ENCODE measurements at regions not wholly inside any gene's neighbourhood (a gene's known extent, or its start where the extent isn't known, plus 50 kb on each side); places are given as distances from the start of the nearest gene placed in this dataset.

DNA sequence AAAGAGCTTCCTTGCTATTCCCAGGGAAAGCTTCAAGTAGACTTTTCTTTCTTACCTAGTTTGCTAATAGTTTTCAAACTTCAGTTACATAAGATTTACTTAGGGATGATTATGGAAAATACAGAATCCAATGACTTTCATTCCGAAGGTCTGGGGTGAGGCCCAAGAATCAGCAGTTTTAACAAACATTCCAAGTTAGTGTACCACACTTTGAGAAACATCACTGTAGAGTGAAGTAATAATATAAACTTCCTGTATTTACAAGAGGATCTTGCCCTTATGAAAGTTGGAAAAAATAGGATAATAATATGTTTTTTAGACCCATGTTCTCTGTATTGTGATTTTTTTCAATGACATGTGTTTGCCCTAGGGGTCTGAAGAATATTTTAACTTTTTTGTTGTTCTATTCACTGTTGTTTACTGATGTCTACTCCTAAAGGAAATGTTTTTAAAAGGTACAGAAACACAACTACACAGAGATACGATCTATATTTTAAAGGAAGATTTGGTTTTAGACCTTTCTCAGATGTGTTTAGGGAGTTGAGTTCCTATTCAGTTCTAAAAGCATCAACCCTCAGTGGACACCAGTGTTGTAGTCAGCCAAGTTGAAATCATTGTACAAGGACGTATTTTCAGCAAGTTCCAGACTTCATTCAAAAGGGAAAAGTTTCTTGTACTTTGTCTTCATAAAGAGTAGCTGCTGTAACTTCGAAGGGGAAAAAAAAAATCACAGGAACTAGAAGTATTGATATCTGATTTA, 295.8 kb upstream of the SLC7A11 start:
- intact Hi-C loops (cut with DNase I) = no loop called here
- DNase-seq (ENCODE audit: missing footprints) (no peak), ATAC-seq (no peak)

- intact Hi-C loops (cut with DNase I) = no loop called here
- no peak for DNase-seq (ENCODE audit: missing footprints)
- no peak for ATAC-seq
Observed at GRCh38 chr4:138535316-138535715, 293.2 kb upstream of the SLC7A11 start.

DNA sequence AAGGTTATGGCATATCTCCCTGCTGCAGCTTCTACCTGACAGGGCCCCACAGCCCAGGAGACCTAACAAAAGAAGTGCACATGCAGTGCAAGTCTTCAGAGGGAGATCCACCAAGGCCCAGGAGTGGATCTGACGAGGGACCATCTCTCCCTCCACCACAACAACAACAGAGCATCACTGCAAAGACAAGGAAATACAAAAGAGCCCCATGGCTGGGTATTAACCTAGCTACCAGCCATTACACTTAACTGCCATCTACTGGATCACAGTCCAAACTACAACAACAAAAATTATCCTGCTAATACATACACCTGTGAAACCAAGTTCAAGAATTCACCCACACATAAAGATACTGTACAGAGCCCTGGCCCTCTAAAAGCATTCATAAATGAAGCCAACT, 280.2 kb upstream of the SLC7A11 start:
- ATAC-seq (no peak), DNase-seq (ENCODE audit: missing footprints) (no peak)
- intact Hi-C loops (cut with DNase I) = no loop called here

DNA sequence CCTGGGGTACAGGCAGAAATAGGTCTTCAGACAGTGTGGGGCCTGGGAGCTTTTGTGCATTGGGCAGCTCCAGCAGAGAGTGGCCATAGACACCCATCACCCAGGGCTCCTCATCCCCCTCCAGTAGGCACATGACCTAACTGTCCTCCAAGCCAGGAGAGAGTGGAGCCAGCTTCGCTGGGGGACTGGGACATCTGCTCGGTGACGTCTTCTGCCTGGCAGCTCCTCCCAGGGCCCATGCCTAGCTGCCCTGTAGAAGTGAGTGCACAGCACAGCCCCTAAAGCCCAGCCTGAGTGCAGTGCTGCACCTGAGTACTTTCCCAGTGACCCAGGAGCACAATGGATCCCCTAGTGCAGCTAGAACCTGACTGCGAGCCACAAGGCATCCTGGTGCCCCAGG, 279.7 kb upstream of the SLC7A11 start:
- peak; percentile 55 for DNase-seq (ENCODE audit: missing footprints)
- ATAC-seq = no peak
- intact Hi-C loops (cut with DNase I) = no loop called here

- ATAC-seq = no peak
- intact Hi-C loops (cut with DNase I) = no loop called here
Observed at GRCh38 chr4:138519436-138519835, 277.3 kb upstream of the SLC7A11 start.

GRCh38 chr4:138513535-138513934, 271.4 kb upstream of the SLC7A11 start:
- no peak for ATAC-seq
- intact Hi-C loops (cut with DNase I) = no loop called here
- no peak for DNase-seq (ENCODE audit: missing footprints)

More at GRCh38 chr4:138519436-138519835, 277.3 kb upstream of the SLC7A11 start:
- no peak for DNase-seq (ENCODE audit: missing footprints)

DNA sequence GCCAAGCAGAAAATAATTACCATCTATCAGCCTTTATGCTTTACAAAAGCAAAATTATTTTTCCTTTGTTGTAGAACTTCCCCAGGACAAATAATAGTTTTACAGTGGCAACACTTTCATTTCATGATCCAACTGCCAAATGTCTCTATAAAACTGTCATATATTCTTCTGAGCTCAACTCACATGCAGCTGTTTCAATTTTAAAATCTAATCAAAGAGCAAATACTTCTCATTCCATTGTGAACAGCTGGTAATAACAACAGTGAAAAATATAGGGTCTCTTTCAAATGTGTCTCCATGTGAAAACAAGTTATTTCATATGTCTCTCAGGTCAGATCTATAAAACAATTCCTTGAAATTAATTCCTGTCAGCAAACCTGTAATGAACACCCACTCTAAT, 270.6 kb upstream of the SLC7A11 start:
- no peak for DNase-seq (ENCODE audit: missing footprints)
- intact Hi-C loops (cut with DNase I) = no loop called here
- no peak for ATAC-seq

DNA sequence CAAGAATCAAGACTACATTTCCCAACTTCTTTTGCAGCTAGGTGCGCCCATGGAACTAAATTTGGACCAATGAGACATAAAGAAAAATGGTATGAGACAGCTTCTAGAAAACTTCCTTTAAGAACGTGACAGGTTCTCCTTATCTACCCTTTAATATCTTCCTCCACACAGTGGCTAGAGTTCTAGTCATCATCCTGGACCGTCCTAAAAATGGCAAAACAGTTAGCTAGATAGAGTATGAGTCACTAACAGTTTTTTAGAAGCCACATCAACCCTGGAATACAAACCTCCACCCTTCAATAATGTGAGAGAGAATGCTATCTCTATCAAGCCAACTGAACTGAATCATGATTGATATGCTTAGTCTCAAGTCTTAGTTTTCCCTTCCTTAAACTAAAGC, 267.9 kb upstream of the SLC7A11 start:
- ATAC-seq (no peak), DNase-seq (ENCODE audit: missing footprints) (no peak)
- intact Hi-C loops (cut with DNase I) = no loop called here

DNA sequence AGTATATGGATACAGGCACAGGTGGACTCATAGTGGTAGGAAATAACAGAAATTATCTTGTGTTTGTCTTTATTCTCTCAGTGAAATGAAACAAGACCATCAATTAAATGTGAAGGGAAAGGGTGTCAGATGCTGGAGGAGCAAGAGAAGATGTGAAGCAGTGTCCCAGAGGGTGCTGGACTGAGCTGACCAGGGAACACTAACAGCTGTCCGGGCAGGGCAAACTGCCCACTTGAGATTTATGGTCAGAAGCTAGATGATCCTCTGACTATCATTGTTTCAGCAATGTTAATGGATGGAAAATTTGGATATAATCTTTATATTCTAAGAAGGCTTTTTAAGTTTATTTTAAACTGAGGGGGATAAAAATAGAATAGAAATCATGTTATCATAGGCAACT, 267.2 kb upstream of the SLC7A11 start:
- no peak for DNase-seq (ENCODE audit: missing footprints)
- no peak for ATAC-seq
- intact Hi-C loops (cut with DNase I) = no loop called here

DNA sequence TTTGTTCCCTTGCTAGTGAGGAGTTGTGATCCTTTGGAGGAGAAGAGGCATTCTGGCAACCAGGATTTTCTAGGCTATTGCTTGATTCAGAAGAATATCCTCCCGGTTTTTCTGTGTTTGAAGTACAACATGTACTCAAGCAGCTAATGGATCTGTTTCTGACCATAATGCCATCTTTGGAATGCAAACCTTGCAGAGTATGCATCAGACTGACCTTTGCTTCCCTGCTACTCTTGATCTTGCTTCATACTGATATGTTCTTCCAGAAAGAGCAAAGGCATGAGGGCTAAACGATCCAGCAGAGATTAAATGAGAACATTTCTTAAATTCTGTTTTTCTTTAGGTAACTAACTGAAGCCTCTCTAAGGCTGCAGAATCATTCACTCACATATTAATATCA, 265.4 kb upstream of the SLC7A11 start:
- intact Hi-C loops (cut with DNase I) = no loop called here
- DNase-seq (ENCODE audit: missing footprints) (no peak), ATAC-seq (no peak)

- intact Hi-C loops (cut with DNase I) = no loop called here
- no peak for DNase-seq (ENCODE audit: missing footprints)
- ATAC-seq = no peak
Observed at GRCh38 chr4:138501614-138502013, 259.5 kb upstream of the SLC7A11 start.

DNA sequence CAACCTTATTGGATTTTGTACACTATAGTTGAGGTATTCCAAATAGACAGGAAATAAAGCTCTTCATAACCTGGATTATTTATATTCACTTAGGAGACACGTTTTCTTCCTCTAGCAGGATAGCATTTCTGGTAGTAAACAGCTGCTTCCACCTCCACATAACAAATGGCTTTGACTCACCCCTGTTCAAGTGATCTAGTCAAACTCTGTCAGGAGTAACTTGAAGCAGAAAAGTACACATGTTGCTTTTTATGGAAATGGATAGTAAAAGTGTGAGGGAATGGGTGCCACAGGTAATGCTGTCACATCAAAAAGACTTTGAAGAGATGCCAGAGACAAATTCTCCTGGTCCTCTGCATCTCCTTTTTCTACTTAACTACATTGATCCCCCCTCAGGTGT, 258.7 kb upstream of the SLC7A11 start:
- intact Hi-C loops (cut with DNase I) = no loop called here
- ATAC-seq (no peak), DNase-seq (ENCODE audit: missing footprints) (no peak)

- DNase-seq (ENCODE audit: missing footprints) = no peak
- no peak for ATAC-seq
Observed at GRCh38 chr4:138499627-138500026, 257.5 kb upstream of the SLC7A11 start.

GRCh38 chr4:138494931-138495330, 252.8 kb upstream of the SLC7A11 start:
- peak; percentile 60 for ATAC-seq
- intact Hi-C loops (cut with DNase I) = loop anchor here (5.0 to 10.0 kb wide), 3 partner anchors 190 to 458 kb away; no protein-coding TSS in a partner anchor
- DNase-seq (ENCODE audit: missing footprints) = no peak

More at GRCh38 chr4:138499627-138500026, 257.5 kb upstream of the SLC7A11 start:
- intact Hi-C loops (cut with DNase I) = loop anchor here (5.0 to 10.0 kb wide), 2 partner anchors 185 to 462 kb away; no protein-coding TSS in a partner anchor

GRCh38 chr4:138494116-138494515, 252.0 kb upstream of the SLC7A11 start:
- DNase-seq (ENCODE audit: missing footprints) (no peak), ATAC-seq (no peak)
- intact Hi-C loops (cut with DNase I) = loop anchor here (5.0 to 10.0 kb wide), 2 partner anchors 191 to 312 kb away; no protein-coding TSS in a partner anchor

GRCh38 chr4:138492176-138492575, 250.0 kb upstream of the SLC7A11 start:
- ATAC-seq (no peak), DNase-seq (ENCODE audit: missing footprints) (no peak)
- intact Hi-C loops (cut with DNase I) = loop anchor here (5.0 to 10.0 kb wide), 2 partner anchors 193 to 310 kb away; no protein-coding TSS in a partner anchor

- ATAC-seq (no peak), DNase-seq (ENCODE audit: missing footprints) (no peak)
- intact Hi-C loops (cut with DNase I) = no loop called here
Observed at GRCh38 chr4:138488533-138488932, 246.4 kb upstream of the SLC7A11 start.

- DNase-seq (ENCODE audit: missing footprints) (no peak), ATAC-seq (no peak)
- intact Hi-C loops (cut with DNase I) = no loop called here
Observed at GRCh38 chr4:138487670-138488069, 245.5 kb upstream of the SLC7A11 start.

DNA sequence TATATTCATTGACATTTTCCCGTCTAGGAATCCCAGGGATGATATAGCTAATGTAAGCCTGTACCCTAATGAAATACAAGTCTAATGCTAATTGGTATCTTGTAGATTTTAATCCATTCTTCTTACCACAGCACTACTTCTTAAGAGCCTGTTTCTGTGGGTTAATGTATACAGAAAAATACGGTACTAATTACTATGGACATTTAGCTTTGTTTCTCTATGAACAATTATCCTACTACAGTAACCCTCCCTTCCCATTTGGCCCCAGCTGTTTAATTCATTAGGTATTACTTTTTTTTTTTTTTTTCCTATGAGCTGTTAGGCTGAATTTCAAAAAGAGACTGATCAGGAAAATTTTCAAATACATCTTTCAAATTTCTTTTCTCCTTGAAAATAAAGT, 245.1 kb upstream of the SLC7A11 start:
- intact Hi-C loops (cut with DNase I) = no loop called here
- DNase-seq (ENCODE audit: missing footprints) = no peak
- ATAC-seq = no peak

DNA sequence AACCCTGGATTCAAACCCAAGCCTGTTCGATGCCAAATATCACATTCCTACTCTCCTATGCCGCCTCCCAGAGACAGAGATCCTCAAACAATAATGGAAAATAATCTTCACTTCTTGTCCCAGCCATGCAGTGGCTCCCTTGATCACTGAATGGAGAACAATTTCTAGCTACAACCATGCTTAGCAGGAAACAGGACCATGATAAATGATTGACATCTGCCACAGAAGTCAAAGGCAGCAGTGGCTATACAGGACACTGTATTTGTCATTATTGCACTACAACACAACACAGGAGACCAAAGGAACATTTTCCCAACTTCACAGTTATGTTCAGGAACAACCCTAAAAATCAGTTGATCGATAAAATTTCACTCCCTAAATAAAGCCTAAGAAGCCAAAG, 243.3 kb upstream of the SLC7A11 start:
- ATAC-seq (no peak), DNase-seq (ENCODE audit: missing footprints) (no peak)
- intact Hi-C loops (cut with DNase I) = no loop called here

DNA sequence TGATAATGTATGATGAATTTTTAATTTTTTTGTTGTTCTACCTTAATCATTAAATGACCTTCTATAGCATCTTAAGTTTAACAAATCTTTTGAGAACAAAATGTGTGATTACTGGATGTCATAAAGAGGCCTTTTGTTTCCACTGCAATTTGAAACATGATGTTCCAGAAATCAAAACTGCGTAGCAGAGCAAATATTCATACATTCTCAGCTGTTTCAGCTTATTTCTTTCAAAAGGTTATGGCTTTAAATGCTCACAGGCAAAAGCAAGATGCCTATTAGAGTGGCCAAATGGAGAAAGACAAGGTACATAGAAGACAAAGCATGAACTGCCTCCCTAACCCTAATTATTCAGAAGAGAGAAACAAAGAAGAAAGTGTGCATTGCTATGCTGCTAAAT, 233.0 kb upstream of the SLC7A11 start:
- intact Hi-C loops (cut with DNase I) = no loop called here
- DNase-seq (ENCODE audit: missing footprints) (no peak), ATAC-seq (no peak)
